HG02852 (cell line): ENCODE measurements at regions not wholly inside any gene's neighbourhood (a gene's known extent, or its start where the extent isn't known, plus 50 kb on each side); places are given as distances from the start of the nearest gene placed in this dataset.

Source experiments
- ATAC-seq: cut with Tn5 transposase; IDR thresholded peaks from one replicate; pipeline ENCODE4 v1.9.1; 2021; ENCODE audit warnings: mild to moderate bottlenecking, moderate library complexity; ENCODE audit not compliant: unreplicated experiment

DNA sequence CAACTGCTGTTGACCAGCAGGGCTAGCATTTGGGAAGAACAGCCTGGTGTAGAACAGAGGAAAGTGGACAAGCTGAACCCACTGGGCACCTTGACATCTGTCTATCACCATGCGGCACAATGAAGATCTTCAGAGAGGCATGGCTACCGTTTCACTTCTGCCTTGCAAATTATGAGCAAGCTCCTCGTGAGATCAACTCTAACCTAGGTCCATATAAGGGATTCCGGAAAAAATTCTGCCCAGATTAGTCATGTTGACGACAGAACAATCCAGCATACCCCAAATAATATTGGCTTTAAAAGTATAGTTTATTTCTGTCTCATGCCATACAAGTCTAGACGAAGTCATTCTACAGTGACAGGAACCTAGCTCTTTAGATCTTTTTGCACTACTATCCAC is 91.6 kb upstream of the ATF7IP start:
- ATAC-seq: no peak

DNA sequence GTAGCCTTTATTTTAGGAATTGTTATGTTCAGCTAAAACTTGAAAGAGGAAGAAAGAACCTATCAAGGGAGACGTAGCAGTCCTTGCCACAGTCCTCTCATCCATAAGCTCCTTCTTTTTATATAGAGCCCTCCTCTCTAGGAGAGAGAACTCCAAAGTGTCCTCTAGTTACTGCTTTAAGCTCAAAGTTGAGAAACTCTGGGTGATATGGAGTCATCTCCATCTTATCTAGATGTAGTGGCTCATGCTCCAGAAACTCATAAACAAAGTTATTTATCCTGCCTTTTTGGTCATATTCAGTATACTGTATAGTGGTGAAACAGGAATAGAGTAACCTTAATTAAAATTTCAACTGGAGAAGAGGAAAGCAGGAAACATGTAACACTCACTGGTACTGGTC is 90.4 kb upstream of the ATF7IP start:
- no peak for ATAC-seq

DNA sequence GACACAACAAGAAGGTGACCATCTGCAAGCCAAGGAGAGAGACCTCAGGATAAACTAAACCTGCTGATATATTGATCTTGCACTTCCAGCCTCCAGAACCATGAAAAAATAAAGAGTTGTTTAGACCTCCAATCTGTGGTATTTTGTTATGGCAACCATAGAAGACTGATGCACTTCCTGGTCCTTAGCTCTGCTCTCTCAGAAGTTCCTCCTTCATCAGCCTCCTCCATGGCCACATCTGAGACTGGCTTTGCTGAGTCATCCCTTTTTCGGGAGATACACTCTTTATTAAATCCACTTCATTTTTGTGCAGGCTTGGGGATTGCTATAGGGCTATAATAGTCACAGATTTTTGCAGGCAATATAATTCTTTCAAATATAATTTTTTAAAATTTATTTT is 89.6 kb upstream of the ATF7IP start:
- no peak for ATAC-seq

DNA sequence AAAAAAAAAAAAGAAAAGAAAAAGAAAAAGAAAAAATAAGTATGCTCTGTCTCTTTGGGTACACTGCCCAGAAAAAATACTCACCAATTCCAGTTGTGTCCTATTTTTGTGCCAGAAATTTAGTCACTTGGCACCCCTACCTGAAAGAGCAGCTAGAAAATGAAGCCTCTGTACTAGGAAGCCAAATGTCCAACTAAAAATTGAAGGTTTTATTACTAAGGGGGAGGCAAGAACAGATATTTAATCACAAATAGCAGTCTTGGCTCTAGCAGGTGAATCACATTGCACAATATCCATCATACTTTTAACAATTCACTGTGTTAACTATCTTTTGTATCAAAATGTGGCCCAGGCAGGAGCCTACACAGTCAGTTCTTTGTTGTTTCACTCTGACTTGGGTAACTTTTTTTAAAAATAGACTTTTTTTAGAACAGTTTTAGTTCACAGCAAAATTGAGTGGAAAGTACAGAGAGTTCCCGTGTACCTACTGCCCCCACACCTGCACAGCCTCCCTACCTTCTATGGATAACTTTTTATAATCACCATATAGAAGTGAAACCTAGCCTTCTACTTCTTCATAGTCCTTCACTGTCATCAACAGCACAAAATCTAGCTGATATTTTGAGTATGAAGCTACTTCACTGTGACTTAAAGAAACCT is 87.1 kb upstream of the ATF7IP start:
- peak; percentile 49 for ATAC-seq

DNA sequence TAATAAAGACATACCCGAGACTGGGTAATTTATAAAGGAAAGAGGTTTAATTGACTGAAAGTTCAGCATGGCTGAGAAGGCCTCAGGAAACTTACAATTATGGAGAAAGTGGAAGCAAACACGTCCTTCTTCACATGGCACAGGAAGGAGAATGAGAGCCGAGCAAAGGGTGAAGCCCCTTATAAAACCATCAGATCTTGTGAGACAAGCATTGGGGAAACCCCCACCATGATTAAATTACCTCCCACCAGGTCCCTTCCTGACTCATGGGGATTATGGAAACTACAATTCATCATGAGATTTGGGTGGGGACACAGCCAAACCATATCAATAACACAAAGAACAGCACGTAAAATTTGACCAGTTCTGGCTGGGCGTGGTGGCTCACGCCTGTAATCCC is 85.6 kb upstream of the ATF7IP start:
- ATAC-seq: no peak

DNA sequence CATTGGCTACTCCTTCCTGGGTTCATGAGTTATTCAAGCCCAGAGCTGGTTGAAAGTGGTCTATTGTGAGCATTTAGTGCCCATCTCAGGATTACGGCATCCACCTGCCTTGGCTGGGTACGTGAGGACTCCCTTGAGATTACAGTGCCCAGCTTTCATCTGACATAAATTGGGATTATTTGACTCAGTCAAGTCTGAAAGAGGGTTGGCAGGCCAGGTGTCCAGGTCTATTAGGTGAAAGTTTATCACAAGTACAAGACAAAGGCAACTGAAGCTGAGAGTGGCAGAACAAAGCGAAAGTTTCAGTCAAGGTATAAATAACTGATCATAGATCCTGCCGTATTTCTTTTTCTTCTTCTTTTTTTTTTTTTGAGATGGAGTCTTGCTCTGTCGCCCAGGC is 84.6 kb upstream of the ATF7IP start:
- ATAC-seq: peak; percentile 30

DNA sequence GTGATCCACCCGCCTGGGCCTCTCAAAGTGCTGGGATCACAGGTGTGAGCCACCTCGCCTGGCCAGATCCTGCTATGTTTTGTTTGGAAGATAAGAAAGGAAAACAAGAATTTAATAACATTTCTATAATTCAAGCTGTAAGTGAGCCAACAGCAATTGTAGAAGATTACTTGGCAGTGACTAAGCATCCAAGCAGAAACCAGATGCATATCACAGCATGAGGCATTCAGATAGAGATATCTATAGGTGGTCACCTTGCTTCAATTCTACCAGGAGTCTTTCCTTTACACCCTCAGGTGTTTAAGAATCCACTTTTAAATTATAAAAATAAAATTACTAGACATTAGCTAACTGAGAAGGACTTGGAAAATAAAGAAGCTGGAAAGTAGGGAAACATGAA is 83.9 kb upstream of the ATF7IP start:
- no peak for ATAC-seq

DNA sequence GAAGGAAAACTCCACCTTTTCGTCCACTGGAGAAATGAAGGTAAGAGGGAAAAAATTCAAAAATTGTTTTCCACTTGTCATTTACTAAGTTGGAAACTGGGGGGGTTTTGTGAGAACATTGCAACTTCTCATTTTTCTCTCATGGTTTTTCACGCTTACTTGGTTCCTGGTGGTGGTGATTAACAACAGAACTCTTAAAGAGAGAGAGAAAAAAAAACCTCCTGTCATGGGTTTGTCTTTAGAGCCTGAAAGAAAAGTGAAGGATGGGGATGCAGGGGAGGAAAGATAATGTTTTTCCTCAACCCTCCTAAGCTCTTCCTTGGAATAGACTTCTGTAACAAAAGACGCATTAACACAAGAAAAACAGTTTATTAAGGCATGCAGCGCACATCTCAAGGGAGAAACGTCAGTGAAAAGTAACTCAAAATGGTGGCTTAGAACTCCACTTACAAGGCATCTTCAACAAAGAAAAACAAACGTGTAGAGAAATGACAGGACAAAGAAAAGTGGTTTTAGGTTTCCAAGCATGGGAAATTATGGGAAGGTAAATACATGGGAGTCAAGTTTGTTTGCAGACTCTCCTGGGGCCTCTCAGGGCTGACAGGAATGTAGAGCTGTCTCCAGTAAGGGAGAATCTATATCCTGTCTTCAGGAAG is 81.9 kb upstream of the ATF7IP start:
- ATAC-seq: peak; percentile 52

DNA sequence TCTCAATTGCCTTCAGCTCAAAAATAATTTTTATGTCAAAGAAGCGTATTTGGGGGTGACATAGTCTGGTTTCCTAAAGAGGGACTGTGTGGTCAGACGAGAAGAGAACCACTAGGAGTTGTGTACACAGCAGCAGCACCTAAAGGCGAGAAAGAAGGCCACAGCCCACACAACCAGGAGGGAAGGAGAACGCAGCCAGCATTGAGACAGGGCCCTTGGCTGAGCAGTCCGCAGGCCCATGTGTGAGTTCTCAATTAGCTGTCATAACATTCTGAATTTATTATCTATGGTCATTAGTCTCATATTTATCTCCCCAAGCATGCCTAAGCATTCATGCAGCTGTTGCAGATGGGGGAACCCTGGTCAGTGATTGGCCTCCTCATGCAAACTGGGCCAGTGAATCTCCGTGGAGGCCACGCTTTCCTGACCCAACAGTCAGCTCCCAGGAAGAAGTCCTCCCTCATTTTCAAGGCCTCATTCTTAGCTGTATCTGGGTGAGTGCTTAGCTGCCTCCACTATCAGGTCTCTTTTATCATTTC is 81.2 kb upstream of the ATF7IP start:
- peak; percentile 74 for ATAC-seq

DNA sequence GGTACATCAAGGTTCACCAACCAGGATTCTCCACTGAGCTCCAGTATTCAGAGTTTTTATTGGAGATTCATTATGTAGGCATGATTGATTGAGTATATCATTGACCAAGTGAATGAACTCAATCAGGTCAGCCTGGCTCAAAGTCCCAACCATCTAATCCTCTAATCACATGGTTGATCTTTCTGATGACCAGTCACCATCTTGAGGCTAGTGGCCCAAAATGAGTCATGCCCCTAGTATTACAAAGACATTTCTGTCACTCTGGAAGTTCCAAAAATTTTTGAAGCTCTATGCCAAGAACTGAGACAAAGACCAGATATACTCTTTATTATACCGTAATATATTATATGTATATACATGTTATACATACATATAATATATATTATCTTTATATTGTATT is 75.9 kb upstream of the ATF7IP start:
- no peak for ATAC-seq

DNA sequence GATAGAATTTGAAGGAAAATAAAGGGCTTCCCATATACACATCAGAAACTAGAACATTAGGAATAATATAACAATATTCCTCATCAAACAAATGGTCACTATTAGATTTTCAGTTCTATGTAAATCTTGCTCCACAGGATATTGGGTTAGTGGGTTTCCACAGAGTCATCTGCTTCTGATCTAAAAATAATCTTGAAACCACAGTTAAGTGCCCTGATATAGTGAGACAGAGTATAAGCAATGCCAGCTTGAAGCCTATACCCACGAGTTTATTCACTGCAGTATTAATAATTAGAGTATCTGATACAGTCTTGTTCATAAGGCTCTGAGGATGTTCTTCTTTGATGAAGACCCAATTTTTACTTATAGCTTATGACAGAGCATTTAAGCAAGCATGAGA is 74.5 kb upstream of the ATF7IP start:
- no peak for ATAC-seq

DNA sequence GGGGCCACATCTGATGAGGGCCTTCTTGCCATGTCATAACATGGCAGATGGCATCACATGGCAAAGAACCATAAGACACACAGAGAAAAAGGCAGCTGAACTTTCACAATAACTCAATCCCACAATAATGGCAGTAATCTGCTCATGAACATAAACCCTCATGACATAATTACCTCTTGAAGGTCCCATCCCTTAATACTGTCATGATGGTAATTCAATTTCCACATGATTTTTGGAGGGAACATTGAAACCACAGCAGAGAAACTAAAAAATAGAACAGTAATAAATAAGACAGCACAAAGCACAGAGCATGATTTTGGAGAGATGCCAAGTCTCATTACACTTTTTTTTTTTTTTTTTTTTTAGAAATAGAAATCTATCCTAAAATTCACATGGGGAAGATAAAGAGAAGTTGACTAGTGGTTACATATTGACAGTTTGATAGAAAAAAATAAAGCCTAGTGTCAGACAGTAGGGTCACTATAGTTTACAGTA is 61.8 kb upstream of the ATF7IP start:
- ATAC-seq: no peak

DNA sequence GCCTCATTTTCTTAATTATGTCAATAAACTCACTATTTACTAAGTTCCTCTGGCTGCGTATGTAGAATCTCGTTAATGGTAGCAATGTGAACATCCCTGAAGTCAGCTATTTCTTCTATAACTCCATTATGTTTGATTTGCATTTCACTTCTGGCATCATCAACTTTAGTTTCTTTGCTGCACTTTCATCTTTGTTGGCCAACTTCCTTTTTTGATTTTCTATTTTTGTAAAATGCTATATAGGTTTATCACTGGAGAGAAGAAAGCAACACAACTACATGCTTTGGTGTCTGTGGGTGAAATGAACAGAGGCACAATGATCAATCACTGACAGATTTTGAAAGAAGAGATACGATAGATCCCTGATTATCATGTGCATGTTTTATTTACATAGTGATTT is 58.5 kb upstream of the ATF7IP start:
- no peak for ATAC-seq

DNA sequence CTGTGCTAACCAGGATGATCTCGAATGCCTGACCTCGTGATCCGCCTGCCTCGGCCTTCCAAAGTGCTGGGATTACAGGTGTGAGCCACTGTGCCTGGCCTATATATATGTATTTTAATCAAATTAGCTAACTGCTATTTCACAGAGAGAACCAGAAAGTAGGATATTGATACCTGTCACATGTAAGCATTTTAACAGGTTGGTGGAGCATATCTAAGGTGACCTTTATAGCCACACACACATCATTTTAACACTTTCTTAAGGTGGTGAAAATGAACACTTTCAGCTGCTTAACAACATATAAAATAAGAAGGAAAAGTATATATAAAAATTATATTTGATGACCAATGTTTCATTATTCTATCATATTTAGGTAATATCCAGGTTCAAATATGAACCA is 57.0 kb upstream of the ATF7IP start:
- ATAC-seq: no peak

DNA sequence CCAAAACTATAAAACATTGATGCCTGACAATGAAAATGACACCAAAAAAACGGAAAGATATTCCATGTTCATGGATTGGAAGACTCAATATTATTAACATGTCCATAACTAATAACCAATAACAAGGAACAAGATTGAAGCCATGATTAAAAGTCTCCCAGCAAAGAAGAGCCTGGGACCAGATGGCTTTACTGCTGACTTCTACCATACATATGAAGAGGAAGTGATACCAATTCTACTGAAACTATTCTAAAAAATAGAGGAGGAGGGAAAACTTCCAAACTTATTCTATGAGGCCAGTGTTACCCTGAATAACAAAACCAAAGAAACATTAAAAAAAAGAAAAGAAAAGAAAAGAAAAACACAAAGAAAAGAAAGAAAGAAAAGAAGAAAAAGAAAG is 54.6 kb upstream of the ATF7IP start:
- ATAC-seq: no peak

DNA sequence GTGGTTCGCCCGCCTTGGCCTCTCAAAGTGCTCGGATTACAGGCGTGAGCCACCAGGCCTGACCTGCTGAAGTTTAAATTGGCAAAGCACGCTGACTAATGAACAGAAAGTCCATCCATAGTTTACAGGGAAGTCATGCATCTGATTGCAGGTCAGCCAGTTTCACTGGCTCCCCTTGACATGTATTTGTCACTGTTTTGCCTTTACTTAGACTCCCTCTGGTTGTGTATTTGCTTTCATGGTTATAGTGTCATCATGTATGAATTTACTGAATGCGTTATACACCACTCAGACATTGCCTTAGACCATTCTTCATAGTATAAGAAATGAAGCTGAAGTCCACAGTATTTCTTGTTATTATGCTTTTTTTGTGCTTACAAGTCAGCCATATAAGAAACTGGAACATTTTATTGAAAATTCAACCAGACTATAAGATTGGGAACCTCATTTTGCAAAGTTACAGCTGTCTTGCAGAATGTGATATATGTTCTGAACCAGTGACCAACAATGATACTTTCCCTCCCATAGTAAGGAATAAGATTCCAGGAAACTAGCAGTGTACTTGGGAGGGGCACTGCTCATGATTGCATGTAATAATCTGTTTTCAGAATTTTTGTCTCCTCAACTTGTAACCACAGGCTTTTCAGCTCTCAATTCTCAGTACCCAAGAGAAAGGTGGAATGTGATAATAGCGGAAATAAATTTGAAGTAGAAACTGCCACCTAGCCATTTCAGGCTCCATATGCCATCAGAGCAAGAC is 51.9 kb upstream of the ATF7IP start:
- no peak for ATAC-seq

DNA sequence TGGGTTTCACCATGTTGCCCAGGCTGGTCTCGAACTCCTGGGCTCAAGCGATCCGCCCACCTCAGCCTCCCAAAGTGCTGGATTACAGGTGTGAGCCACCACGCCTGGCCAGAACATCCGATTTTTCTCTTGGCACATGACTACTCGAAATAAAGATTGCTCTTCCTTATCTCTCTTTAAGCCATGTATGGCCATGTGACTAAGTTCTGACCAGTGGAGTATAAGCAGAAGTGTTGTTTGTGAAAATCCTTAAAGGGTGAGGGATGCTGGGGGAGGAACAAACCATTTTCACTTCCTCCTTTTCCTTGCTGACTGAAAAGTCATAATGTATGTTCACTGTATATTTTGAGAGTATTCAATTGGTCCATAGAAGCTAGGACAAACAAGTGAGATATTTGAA is 50.7 kb upstream of the ATF7IP start:
- no peak for ATAC-seq

DNA sequence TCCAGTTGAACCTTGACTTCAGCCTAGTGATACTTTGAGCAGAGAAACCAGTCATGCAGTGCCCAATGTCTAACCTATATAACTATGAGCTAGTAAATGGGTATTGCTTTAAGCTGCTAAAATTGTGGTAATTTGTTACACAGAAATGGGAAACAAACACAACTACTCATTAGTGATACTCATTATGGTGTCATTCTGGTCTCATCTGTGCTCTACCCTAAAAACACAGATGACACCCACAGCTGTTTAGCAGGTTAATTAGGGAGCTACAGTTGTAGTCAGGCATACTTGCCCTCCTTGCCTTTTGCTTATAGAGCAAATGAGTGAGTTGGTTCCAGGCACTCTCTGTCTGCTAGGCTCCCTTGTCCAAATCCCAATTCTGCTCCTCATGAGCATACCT is 50.0 kb upstream of the ATF7IP start:
- ATAC-seq: no peak
